Small intestine (tissue), 7 donors: ENCODE measurements at regions not wholly inside any gene's neighbourhood (a gene's known extent, or its start where the extent isn't known, plus 50 kb on each side); places are given as distances from the start of the nearest gene placed in this dataset.

ENCODE experiments used
- DNase-seq, 2 donors: peaks; one replicate each; pipeline versions ENCODE4 v3.0.0 to v3.0.0-alpha.2; 2013
- FAIRE-seq: peaks from 2 replicates; lab custom pipeline; 2012; peaks lifted over from hg19 to GRCh38; lab: Jason Lieb, UNC
- H3K27ac ChIP-seq, 3 donors: one replicate each; pipeline ENCODE4 v1.5.1; 2013; ENCODE audit warnings: low read length in 2 of 3, mild to moderate bottlenecking in 2 of 3, control low read depth in 1 of 3, inconsistent platforms in 1 of 3, low read depth in 1 of 3, moderate library complexity in 1 of 3
- H3K27me3 ChIP-seq, 3 donors: one replicate each; pipeline ENCODE4 v1.6.1; 2013; ENCODE audit warnings: low read length in 3 of 3, inconsistent platforms in 1 of 3; ENCODE audit not compliant: control insufficient read depth in 3 of 3, insufficient read depth in 3 of 3
- H3K36me3 ChIP-seq, 3 donors: one replicate each; pipeline ENCODE4 v1.6.1; 2013; ENCODE audit warnings: low read length in 3 of 3, inconsistent platforms in 1 of 3, low read depth in 1 of 3, mild to moderate bottlenecking in 1 of 3, moderate library complexity in 1 of 3; ENCODE audit not compliant: control insufficient read depth in 3 of 3, insufficient read depth in 2 of 3
- H3K4me1 ChIP-seq, 3 donors: one replicate each; pipeline ENCODE4 v1.6.1; 2013; ENCODE audit warnings: low read length in 2 of 3, inconsistent platforms in 1 of 3, low read depth in 1 of 3, mild to moderate bottlenecking in 1 of 3, moderate library complexity in 1 of 3; ENCODE audit not compliant: control insufficient read depth in 3 of 3, insufficient read depth in 2 of 3
- H3K4me3 ChIP-seq, 3 donors: one replicate each; pipeline ENCODE4 v1.5.1; 2013; ENCODE audit warnings: low read length in 3 of 3, control low read depth in 1 of 3, inconsistent platforms in 1 of 3, low read depth in 1 of 3, mild to moderate bottlenecking in 1 of 3, moderate library complexity in 1 of 3
- H3K9me3 ChIP-seq, 2 donors: one replicate each; pipeline ENCODE4 v1.6.1; 2013; ENCODE audit warnings: low read depth in 1 of 2, low read length in 1 of 2; ENCODE audit not compliant: control insufficient read depth in 2 of 2, insufficient read depth in 1 of 2
- WGBS, 3 donors: extraction: QIAGEN DNeasy Blood & Tissue Kit; methylation state at CpG; one replicate each; pipeline ENCODE4 v1.1.7; 2013; 5-methylcytosine and 5-hydroxymethylcytosine counted together
- donor health status: healthy with polysubstance abuse.
- donor health status: control.
- donor health status: control.
- donor health status: Bipolar disorder and iron deficiency.
- donor health status: healthy.

DNA sequence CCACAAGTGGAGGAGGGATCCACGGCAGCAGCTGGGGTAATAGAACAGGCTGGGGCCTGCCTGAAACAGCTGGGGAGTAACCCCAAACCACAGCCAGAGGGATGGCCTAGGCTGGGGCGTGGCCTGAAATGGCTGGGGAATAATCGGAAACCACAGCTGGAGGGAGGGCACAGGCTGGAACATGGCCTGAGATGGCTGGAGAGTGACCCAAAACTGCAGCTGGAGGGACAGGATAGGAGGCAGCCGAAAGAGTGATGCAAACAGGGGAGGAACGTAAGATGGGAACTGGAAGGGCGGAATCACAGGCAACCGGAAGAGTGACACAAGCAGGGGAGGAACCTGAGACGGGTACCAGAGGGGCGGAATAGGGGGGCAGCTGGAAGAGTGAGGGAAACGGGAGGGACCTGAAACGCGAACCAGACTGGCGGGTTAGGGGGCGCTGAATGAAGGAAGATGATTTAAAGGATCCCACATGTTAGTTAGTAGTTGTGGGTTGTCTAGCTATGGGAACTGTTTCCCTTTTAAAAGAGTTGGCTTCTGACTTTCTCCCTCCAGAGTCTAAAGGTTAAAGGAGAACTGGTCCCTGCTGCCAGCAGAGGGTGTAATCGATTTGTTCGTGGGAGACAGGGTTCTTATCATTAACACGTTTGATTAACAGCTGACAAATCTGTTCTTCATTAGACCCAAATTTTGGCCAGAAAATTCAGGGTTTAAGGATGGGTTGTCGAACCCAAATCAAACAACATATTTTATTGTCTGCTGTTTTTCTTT is 71.7 kb upstream of the KDM5D start:
- no peaks in the 10 kb centered on the region for H3K36me3 ChIP-seq
- H3K4me1 ChIP-seq: no peaks in the 10 kb centered on the region
- H3K4me3 ChIP-seq: no peak overlapping the region
- DNase-seq (peak in 1 of 2 donors; percentile 14), FAIRE-seq (no peak)
- H3K9me3 ChIP-seq: peaks cover 0 to 3% of the 10 kb centered on the region in 2 donors
- H3K27ac ChIP-seq: no peak overlapping the region
- WGBS, 3 donors: 23 to 43% methylated on average over 17 to 18 of the region's 18 CpGs; no CpG with 5 or more reads in 1 of the 3 donors
- no peaks in the 10 kb centered on the region for H3K27me3 ChIP-seq
